GM08714 (cell line): ENCODE measurements at regions not wholly inside any gene's neighbourhood (a gene's known extent, or its start where the extent isn't known, plus 50 kb on each side); places are given as distances from the start of the nearest gene placed in this dataset.
"Not testable (repeated sequence)": the region's sequence is repeated elsewhere in the genome, so short reads cannot be mapped to it uniquely, and the experiment has no call there.

Source experiments
- H3K4me3 ChIP-seq: fragments of 200-500 bp; sonication (Bioruptor generic); 2 replicates; pipeline ENCODE4 v1.5.1; 2014; ENCODE audit warnings: mild to moderate bottlenecking, low read length, inconsistent platforms
- ZNF274 ChIP-seq: IDR thresholded peaks from 2 replicates; pipeline ENCODE4 v1.6.1; 2012; ENCODE audit warnings: mild to moderate bottlenecking, low read depth, low read length

GRCh38 chr6:93045156-93045555, 374.2 kb downstream of the EPHA7 start:
- H3K4me3 ChIP-seq: no peak overlapping the region
- TF ChIP-seq ZNF274: no peak

GRCh38 chr6:93040375-93040774, 379.0 kb downstream of the EPHA7 start:
- no peak for TF ChIP-seq ZNF274
- H3K4me3 ChIP-seq: no peak overlapping the region

- no peak overlapping the region for H3K4me3 ChIP-seq
- TF ChIP-seq ZNF274: no peak
These were observed 382.5 kb downstream of the EPHA7 start for GRCh38 chr6:93036835-93037234.

GRCh38 chr6:93035756-93036155, 383.6 kb downstream of the EPHA7 start:
- TF ChIP-seq ZNF274: no peak
- H3K4me3 ChIP-seq: no peak overlapping the region

- no peak for TF ChIP-seq ZNF274
- no peak overlapping the region for H3K4me3 ChIP-seq
These were observed 398.0 kb downstream of the EPHA7 start for GRCh38 chr6:93021235-93021915.

- no peak overlapping the region for H3K4me3 ChIP-seq
- no peak for TF ChIP-seq ZNF274
These were observed 401.7 kb downstream of the EPHA7 start for GRCh38 chr6:93017626-93018025.

- TF ChIP-seq ZNF274: no peak
- no peak overlapping the region for H3K4me3 ChIP-seq
These were observed 402.1 kb downstream of the EPHA7 start for GRCh38 chr6:93017213-93017612.

GRCh38 chr6:93013054-93013453, 406.3 kb downstream of the EPHA7 start:
- no peak overlapping the region for H3K4me3 ChIP-seq
- no peak for TF ChIP-seq ZNF274

- no peak overlapping the region for H3K4me3 ChIP-seq
- TF ChIP-seq ZNF274: no peak
These were observed 411.0 kb downstream of the EPHA7 start for GRCh38 chr6:93008375-93008774.

GRCh38 chr6:92989656-92990055, 429.7 kb downstream of the EPHA7 start:
- no peak overlapping the region for H3K4me3 ChIP-seq
- TF ChIP-seq ZNF274: no peak

GRCh38 chr6:92979281-92979680, 440.1 kb downstream of the EPHA7 start:
- H3K4me3 ChIP-seq: no peak overlapping the region
- TF ChIP-seq ZNF274: no peak

- no peak overlapping the region for H3K4me3 ChIP-seq
- no peak for TF ChIP-seq ZNF274
These were observed 442.3 kb downstream of the EPHA7 start for GRCh38 chr6:92977018-92977417.

GRCh38 chr6:92967362-92967761, 452.0 kb downstream of the EPHA7 start:
- H3K4me3 ChIP-seq: no peak overlapping the region
- no peak for TF ChIP-seq ZNF274

GRCh38 chr6:92962846-92963245, 456.5 kb downstream of the EPHA7 start:
- TF ChIP-seq ZNF274: no peak
- H3K4me3 ChIP-seq: no peak overlapping the region

GRCh38 chr6:92952111-92952510, 467.2 kb downstream of the EPHA7 start:
- not testable (repeated sequence) for H3K4me3 ChIP-seq

- no peak for TF ChIP-seq ZNF274
- H3K4me3 ChIP-seq: no peak overlapping the region
These were observed 473.6 kb downstream of the EPHA7 start for GRCh38 chr6:92945799-92946198.
